Osteoblast (primary cell): ENCODE measurements at regions not wholly inside any gene's neighbourhood (a gene's known extent, or its start where the extent isn't known, plus 50 kb on each side); places are given as distances from the start of the nearest gene placed in this dataset.
A peak's percentile ranks its signal among the peaks of the same experiment; 100 is the strongest.

ENCODE experiments used
- DNase-seq: peaks from one replicate; pipeline ENCODE4 v3.0.0; 2011; ENCODE audit warnings: low spot score, mixed read lengths; ENCODE audit not compliant: insufficient read length; ENCODE audit errors: missing footprints
- H2AFZ ChIP-seq: 2 replicates; pipeline ENCODE4 v1.6.0; 2011; ENCODE audit warnings: mild to moderate bottlenecking, low read length
- H3K27ac ChIP-seq: 2 replicates; pipeline ENCODE4 v1.5.1; 2011; ENCODE audit warnings: mild to moderate bottlenecking, low read depth, low read length, moderate library complexity
- H3K27me3 ChIP-seq: 2 replicates; pipeline ENCODE4 v1.6.0; 2012; ENCODE audit warnings: mild to moderate bottlenecking, control low read depth, inconsistent platforms, low read length, moderate library complexity; ENCODE audit not compliant: insufficient read depth
- H3K36me3 ChIP-seq: 2 replicates; pipeline ENCODE4 v1.5.1; 2011; ENCODE audit warnings: mild to moderate bottlenecking, low read length, control low read depth, moderate library complexity; ENCODE audit not compliant: insufficient read depth
- H3K4me1 ChIP-seq: 2 replicates; pipeline ENCODE4 v1.5.1; 2011; ENCODE audit warnings: mild to moderate bottlenecking, low read length, control low read depth, moderate library complexity; ENCODE audit not compliant: insufficient read depth
- H3K4me2 ChIP-seq: 2 replicates; pipeline ENCODE4 v1.6.0; 2011; ENCODE audit warnings: mild to moderate bottlenecking, low read length; ENCODE audit not compliant: insufficient read depth
- H3K4me3 ChIP-seq: fragments of 200-600 bp; sonication (generic); 3 replicates; pipeline ENCODE4 v1.5.1; 2012; ENCODE audit warnings: mild to moderate bottlenecking, low read length, inconsistent platforms; ENCODE audit not compliant: insufficient read depth
- H3K79me2 ChIP-seq: 2 replicates; pipeline ENCODE4 v1.6.0; 2012; ENCODE audit warnings: mild to moderate bottlenecking, low read length, control low read depth, inconsistent platforms; ENCODE audit not compliant: insufficient read depth
- H3K9me3 ChIP-seq: 2 replicates; pipeline ENCODE4 v1.5.1; 2011; ENCODE audit warnings: low read depth, low read length, control low read depth
- H4K20me1 ChIP-seq: 2 replicates; pipeline ENCODE4 v1.6.0; 2012; ENCODE audit warnings: mild to moderate bottlenecking, low read length, control low read depth; ENCODE audit not compliant: insufficient read depth
- CTCF ChIP-seq: IDR thresholded peaks from 2 replicates; pipeline ENCODE4 v1.5.1; 2011; ENCODE audit warnings: mild to moderate bottlenecking, low read depth, low read length, moderate library complexity; ENCODE audit errors: extremely low read depth

DNA sequence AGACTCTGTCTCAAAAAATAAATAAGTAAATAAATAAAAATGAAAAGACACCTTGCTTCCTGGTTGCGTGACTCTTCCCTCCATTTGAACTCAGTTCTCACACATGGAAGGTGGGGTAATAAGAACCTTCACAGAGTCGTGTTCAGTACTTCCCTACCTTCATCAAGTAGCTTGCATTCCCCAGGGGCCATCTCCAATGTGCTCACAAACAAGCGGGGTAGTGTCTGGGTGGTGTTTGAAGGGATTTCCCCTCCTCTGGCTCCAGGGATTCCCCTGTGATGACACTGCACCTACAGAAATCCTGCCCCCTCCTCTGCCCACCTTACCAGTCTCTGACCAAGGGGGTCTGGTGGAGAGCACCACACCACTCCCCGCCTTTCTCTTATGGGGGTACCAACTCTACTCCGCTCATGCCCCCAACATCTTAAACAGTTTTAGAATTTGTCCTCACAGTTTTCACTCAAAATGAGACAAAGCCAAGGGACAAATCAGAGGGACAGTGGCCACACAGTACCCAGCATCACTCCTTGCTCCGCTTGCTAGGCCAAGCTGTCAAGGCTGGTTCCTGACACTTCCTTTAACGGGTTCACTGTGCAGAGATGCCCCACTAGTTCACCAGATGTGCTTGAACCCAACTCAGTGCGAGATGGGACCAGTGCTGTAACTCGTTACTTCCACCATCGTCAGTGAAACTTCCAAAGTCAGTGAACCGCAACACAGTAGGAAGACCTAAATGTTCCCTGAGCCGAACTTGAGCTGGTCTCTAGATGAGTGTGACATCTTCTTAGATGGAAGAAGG is 69.1 kb downstream of the COPRS start:
- no peak for DNase-seq
- no peak for TF ChIP-seq CTCF
- no peaks in the 10 kb centered on the region for H3K79me2 ChIP-seq
- H2AFZ ChIP-seq, result no peak overlapping the region
- H3K27me3 ChIP-seq, result no peaks in the 10 kb centered on the region
- no peak overlapping the region for H3K4me2 ChIP-seq
- no peaks in the 10 kb centered on the region for H4K20me1 ChIP-seq
- peaks cover 14% of the 10 kb centered on the region for H3K4me1 ChIP-seq
- H3K9me3 ChIP-seq, result no peaks in the 10 kb centered on the region
- H3K4me3 ChIP-seq, result no peak overlapping the region
- H3K27ac ChIP-seq, result no peak overlapping the region
- no peaks in the 10 kb centered on the region for H3K36me3 ChIP-seq

DNA sequence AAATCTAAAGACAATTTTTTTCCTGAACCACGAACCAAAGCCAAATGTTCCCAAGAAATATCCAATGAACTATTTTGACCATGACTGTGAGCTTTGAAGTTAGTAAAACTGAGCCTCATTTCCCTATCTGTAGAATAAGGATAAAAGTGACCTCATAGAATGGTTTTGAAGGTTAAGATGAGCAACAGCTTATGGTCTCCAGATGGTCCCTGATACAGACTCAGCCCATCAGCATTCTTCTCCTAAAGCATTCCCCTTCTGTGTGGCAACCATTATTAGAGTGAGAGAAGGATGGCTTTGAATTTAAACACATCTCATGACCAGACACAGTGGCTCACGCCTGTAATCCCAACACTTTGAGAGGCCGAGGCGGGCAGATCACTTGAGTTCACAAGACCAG is 70.1 kb downstream of the COPRS start:
- Histone ChIP-seq H3K27ac (no peak overlapping the region), H3K9me3 (no peaks in the 10 kb centered on the region), H3K4me1 (peaks cover 14% of the 10 kb centered on the region), H3K4me2 (no peak overlapping the region), H4K20me1 (no peaks in the 10 kb centered on the region), H3K79me2 (no peaks in the 10 kb centered on the region), H3K4me3 (no peak overlapping the region), H3K27me3 (no peaks in the 10 kb centered on the region), H2AFZ (no peak overlapping the region), H3K36me3 (no peaks in the 10 kb centered on the region)
- no peak for TF ChIP-seq CTCF
- no peak for DNase-seq

GRCh38 chr17:31788571-31788946 is 70.5 kb downstream of the COPRS start:
- no peak for DNase-seq
- H3K79me2 ChIP-seq, result no peaks in the 10 kb centered on the region
- no peaks in the 10 kb centered on the region for H3K9me3 ChIP-seq
- no peak overlapping the region for H3K4me3 ChIP-seq
- H3K4me1 ChIP-seq, result peaks cover 14% of the 10 kb centered on the region
- H3K27ac ChIP-seq, result peak overlapping the region; percentile 34
- H3K4me2 ChIP-seq, result no peak overlapping the region
- H3K36me3 ChIP-seq, result no peaks in the 10 kb centered on the region
- no peaks in the 10 kb centered on the region for H3K27me3 ChIP-seq
- no peaks in the 10 kb centered on the region for H4K20me1 ChIP-seq
- peak overlapping the region; percentile 72 for H2AFZ ChIP-seq
- TF ChIP-seq CTCF, result no peak

DNA sequence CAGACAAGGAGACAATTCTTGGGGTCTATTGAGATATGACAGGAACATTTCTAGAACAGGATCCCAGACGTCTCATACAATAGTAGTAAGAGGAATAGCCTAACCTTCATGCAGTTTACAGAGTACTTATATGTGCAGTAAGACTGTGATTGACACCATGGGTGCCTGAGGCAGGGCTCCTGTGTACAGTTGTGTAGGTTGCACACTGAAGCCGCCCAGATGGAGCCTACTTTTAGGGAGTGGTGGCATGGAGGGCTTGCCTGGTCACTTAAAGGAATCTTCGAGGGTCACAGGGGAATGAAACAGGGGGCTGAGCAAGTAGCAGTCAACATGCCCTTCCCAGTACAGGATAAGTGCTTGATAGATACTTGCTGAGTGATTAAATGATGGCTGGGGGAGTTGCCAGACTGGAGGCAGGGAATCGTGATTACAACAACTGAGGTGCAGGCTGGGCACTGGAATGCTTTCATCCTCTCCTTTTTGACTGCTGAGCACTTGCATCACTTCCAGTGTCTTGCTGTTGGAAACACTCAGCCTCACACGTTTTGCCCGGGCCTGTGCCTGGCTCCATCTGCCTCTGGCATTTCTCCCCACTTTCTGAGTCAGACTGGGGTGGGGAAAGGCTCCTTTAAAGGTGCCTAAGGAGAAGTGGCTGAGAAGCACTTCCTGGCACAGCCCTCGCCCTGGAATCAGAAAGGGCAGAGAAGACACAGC is 71.0 kb downstream of the COPRS start:
- H3K4me3 ChIP-seq, result no peak overlapping the region
- H3K36me3 ChIP-seq, result no peaks in the 10 kb centered on the region
- no peaks in the 10 kb centered on the region for H3K27me3 ChIP-seq
- peak overlapping the region; percentile 72 for H2AFZ ChIP-seq
- no peak for TF ChIP-seq CTCF
- H3K9me3 ChIP-seq, result no peaks in the 10 kb centered on the region
- peak; percentile 93 for DNase-seq
- H3K27ac ChIP-seq, result peak overlapping the region; percentile 64
- H3K79me2 ChIP-seq, result no peaks in the 10 kb centered on the region
- peak overlapping the region; percentile 4 for H3K4me2 ChIP-seq
- H4K20me1 ChIP-seq, result no peaks in the 10 kb centered on the region
- H3K4me1 ChIP-seq, result peaks cover 14% of the 10 kb centered on the region
